ENCODE measurements at regions not wholly inside any gene's neighbourhood (a gene's known extent, or its start where the extent isn't known, plus 50 kb on each side); places are given as distances from the start of the nearest gene placed in this dataset.

DNA sequence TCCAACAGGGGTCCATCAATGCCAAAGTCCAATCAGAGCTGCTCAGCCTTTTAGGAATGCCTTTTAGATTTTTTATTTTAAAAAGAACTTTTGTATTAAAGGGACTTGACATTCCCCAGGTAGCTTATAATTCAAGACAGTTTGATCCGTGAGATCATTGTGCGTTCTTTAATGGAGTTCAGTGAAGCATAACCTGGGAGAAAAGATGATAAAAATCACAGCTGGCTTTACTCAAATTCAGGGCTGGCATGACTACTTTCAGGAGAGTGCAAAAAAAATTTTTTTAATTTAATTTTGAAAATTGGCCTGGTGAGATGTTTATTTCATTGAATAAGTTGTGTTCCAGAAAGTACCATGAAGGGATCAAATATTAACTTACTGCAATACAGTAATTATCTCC lies 118.2 kb downstream of the VCX2 start:
- DNase-seq (ENCODE audit: low read depth in 1 of 2, low spot score in 1 of 2) = no peak
- no peaks in the 10 kb centered on the region for H3K27me3 ChIP-seq (ENCODE audit: insufficient read depth, poor library complexity, severe bottlenecking)
- no peak overlapping the region for H3K27ac ChIP-seq (replicated peaks)
- TF ChIP-seq SPI1 (IDR thresholded peaks at IDR 0.05; ENCODE audit: borderline replicate concordance, low read depth) = no peak
- no peak for TF ChIP-seq POLR2AphosphoS5 (IDR thresholded peaks at IDR 0.05; ENCODE audit: low read depth)
- no peak for TF ChIP-seq GABPA (IDR thresholded peaks at IDR 0.05; ENCODE audit: low read depth)
- H3K4me3 ChIP-seq (replicated peaks; ENCODE audit: insufficient read depth, low read length) = no peak overlapping the region

DNA sequence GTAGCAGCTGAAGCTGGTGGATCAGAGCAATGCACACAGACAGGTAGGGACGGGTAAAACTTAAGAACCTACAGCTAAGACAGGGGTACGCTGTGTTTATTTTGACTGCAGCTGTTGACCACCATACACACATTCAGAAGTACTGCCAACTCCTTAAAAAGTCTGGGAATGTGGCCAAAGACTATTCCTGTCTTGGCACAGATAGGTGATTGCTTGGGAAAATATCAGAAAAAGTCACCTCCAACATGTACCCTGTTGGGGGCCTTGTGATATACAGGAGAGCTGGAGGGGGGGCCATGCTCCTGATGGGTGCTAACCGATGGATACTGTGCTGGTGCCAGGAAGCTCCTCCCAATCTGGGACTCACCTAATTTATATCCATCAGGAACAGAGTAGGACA lies 121.2 kb downstream of the VCX2 start:
- TF ChIP-seq, protein P1, sequence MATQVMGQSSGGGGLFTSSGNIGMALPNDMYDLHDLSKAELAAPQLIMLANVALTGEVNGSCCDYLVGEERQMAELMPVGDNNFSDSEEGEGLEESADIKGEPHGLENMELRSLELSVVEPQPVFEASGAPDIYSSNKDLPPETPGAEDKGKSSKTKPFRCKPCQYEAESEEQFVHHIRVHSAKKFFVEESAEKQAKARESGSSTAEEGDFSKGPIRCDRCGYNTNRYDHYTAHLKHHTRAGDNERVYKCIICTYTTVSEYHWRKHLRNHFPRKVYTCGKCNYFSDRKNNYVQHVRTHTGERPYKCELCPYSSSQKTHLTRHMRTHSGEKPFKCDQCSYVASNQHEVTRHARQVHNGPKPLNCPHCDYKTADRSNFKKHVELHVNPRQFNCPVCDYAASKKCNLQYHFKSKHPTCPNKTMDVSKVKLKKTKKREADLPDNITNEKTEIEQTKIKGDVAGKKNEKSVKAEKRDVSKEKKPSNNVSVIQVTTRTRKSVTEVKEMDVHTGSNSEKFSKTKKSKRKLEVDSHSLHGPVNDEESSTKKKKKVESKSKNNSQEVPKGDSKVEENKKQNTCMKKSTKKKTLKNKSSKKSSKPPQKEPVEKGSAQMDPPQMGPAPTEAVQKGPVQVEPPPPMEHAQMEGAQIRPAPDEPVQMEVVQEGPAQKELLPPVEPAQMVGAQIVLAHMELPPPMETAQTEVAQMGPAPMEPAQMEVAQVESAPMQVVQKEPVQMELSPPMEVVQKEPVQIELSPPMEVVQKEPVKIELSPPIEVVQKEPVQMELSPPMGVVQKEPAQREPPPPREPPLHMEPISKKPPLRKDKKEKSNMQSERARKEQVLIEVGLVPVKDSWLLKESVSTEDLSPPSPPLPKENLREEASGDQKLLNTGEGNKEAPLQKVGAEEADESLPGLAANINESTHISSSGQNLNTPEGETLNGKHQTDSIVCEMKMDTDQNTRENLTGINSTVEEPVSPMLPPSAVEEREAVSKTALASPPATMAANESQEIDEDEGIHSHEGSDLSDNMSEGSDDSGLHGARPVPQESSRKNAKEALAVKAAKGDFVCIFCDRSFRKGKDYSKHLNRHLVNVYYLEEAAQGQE (IDR thresholded peaks at IDR 0.05; ENCODE audit: insufficient replicate concordance, low read depth) = no peak
- no peak for TF ChIP-seq SPI1 (IDR thresholded peaks at IDR 0.05; ENCODE audit: borderline replicate concordance, low read depth)
- TF ChIP-seq GABPA (IDR thresholded peaks at IDR 0.05; ENCODE audit: low read depth) = no peak
- TF ChIP-seq POLR2AphosphoS5 (IDR thresholded peaks at IDR 0.05; ENCODE audit: low read depth) = no peak
- TF ChIP-seq, protein P2, sequence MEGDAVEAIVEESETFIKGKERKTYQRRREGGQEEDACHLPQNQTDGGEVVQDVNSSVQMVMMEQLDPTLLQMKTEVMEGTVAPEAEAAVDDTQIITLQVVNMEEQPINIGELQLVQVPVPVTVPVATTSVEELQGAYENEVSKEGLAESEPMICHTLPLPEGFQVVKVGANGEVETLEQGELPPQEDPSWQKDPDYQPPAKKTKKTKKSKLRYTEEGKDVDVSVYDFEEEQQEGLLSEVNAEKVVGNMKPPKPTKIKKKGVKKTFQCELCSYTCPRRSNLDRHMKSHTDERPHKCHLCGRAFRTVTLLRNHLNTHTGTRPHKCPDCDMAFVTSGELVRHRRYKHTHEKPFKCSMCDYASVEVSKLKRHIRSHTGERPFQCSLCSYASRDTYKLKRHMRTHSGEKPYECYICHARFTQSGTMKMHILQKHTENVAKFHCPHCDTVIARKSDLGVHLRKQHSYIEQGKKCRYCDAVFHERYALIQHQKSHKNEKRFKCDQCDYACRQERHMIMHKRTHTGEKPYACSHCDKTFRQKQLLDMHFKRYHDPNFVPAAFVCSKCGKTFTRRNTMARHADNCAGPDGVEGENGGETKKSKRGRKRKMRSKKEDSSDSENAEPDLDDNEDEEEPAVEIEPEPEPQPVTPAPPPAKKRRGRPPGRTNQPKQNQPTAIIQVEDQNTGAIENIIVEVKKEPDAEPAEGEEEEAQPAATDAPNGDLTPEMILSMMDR (IDR thresholded peaks at IDR 0.05; ENCODE audit: insufficient read depth, low read length) = no peak
- DNase-seq (ENCODE audit: low read depth in 1 of 2, low spot score in 1 of 2) = no peak
- no peaks in the 10 kb centered on the region for H3K27me3 ChIP-seq (ENCODE audit: insufficient read depth, poor library complexity, severe bottlenecking)
- H3K4me3 ChIP-seq (replicated peaks; ENCODE audit: insufficient read depth, low read length) = no peak overlapping the region
- no peak overlapping the region for H3K27ac ChIP-seq (replicated peaks)

DNA sequence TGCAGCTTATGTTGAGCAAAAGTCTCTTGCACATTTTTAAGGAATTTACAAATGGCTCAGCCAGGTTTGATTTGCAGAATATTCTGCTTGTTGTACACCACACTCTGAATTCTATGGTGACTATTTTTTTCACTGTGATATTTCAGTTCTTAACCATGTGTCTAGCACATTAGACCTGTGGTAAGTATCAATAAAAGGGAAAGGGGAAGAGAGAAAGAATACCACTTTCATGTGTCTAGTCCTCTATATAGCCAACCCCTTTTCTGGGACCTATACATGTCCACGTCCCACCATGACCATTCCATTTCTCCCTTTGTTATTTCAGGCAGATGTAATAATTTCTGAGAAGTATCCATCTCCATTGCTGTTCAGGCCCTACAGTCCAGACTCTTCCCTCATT lies 121.3 kb upstream of the PNPLA4 start:
- TF ChIP-seq GABPA (IDR thresholded peaks at IDR 0.05; ENCODE audit: low read depth) (no peak), POLR2AphosphoS5 (IDR thresholded peaks at IDR 0.05; ENCODE audit: low read depth) (no peak), SPI1 (IDR thresholded peaks at IDR 0.05; ENCODE audit: borderline replicate concordance, low read depth) (no peak)
- TF ChIP-seq, protein P2 (IDR thresholded peaks at IDR 0.05; ENCODE audit: insufficient read depth, low read length) = no peak
- TF ChIP-seq, protein P1 (IDR thresholded peaks at IDR 0.05; ENCODE audit: insufficient replicate concordance, low read depth) = no peak

DNA sequence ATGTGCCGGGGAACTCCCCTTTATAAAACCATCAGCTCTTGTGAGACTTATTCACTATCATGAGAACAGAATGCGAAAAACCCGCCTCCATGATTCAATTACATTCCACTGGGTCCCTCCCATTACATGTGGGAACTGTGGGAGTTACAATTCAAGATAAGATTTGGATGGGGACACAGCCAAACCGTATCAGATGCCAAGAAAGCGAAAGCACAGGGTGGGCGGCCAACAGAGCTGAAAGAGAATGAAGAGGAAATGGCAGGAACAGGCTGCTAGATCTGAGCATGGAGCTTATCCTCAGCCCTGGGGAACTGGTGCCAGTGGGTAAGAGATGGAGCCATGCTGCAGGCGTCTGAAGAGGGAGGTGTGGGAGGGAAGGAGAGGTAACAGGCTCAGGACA lies 117.7 kb upstream of the PNPLA4 start:
- Histone ChIP-seq H3K27me3 (ENCODE audit: insufficient read depth, poor library complexity, severe bottlenecking) (no peaks in the 10 kb centered on the region), H3K4me3 (replicated peaks; ENCODE audit: insufficient read depth, low read length) (no peak overlapping the region), H3K27ac (replicated peaks) (no peak overlapping the region)
- DNase-seq (ENCODE audit: low read depth in 1 of 2, low spot score in 1 of 2) = no peak
- no peak for TF ChIP-seq GABPA (IDR thresholded peaks at IDR 0.05; ENCODE audit: low read depth)
- TF ChIP-seq, protein P2 (IDR thresholded peaks at IDR 0.05; ENCODE audit: insufficient read depth, low read length) = no peak
- TF ChIP-seq SPI1 (IDR thresholded peaks at IDR 0.05; ENCODE audit: borderline replicate concordance, low read depth) = no peak
- no peak for TF ChIP-seq POLR2AphosphoS5 (IDR thresholded peaks at IDR 0.05; ENCODE audit: low read depth)
- TF ChIP-seq, protein P1 (IDR thresholded peaks at IDR 0.05; ENCODE audit: insufficient replicate concordance, low read depth) = no peak

More for the DNA sequence above, 121.3 kb upstream of the PNPLA4 start:
- no peak overlapping the region for H3K4me3 ChIP-seq (replicated peaks; ENCODE audit: insufficient read depth, low read length)
- no peak for DNase-seq (ENCODE audit: low read depth in 1 of 2, low spot score in 1 of 2)
- no peaks in the 10 kb centered on the region for H3K27me3 ChIP-seq (ENCODE audit: insufficient read depth, poor library complexity, severe bottlenecking)
- H3K27ac ChIP-seq (replicated peaks) = no peak overlapping the region

Measured in HL-60 (cell line).